Superior temporal gyrus (tissue), 1 donor: ENCODE measurements at regions not wholly inside any gene's neighbourhood (a gene's known extent, or its start where the extent isn't known, plus 50 kb on each side); places are given as distances from the start of the nearest gene placed in this dataset.

Source experiments
- DNase-seq: peaks from one replicate; pipeline ENCODE4 v3.0.0-alpha.2; 2016; ENCODE audit errors: extremely low spot score

- DNase-seq: no peak
Measured at GRCh38 chr3:5428607-5429516, 241.4 kb downstream of the EDEM1 start.

- DNase-seq: no peak
Measured at GRCh38 chr3:5429517-5429890, 242.0 kb downstream of the EDEM1 start.

GRCh38 chr3:5430701-5431100 is 243.2 kb downstream of the EDEM1 start:
- no peak for DNase-seq

GRCh38 chr3:5431146-5431545 is 243.6 kb downstream of the EDEM1 start:
- no peak for DNase-seq

- no peak for DNase-seq
Measured at GRCh38 chr3:5431811-5432378, 244.4 kb downstream of the EDEM1 start.

- DNase-seq: no peak
Measured at GRCh38 chr3:5437296-5437782, 249.8 kb downstream of the EDEM1 start.

- no peak for DNase-seq
Measured at GRCh38 chr3:5437783-5438323, 250.3 kb downstream of the EDEM1 start.

- DNase-seq: no peak
Measured at GRCh38 chr3:5441401-5441800, 253.9 kb downstream of the EDEM1 start.

- DNase-seq: no peak
Measured at GRCh38 chr3:5442106-5442785, 254.7 kb downstream of the EDEM1 start.

GRCh38 chr3:5442786-5443138 is 255.3 kb downstream of the EDEM1 start:
- DNase-seq: no peak

- no peak for DNase-seq
Measured at GRCh38 chr3:5444253-5444652, 256.7 kb downstream of the EDEM1 start.

- no peak for DNase-seq
Measured at GRCh38 chr3:5445676-5446201, 258.2 kb downstream of the EDEM1 start.

GRCh38 chr3:5448246-5448645 is 260.7 kb downstream of the EDEM1 start:
- no peak for DNase-seq

- no peak for DNase-seq
Measured at GRCh38 chr3:5448816-5449215, 261.3 kb downstream of the EDEM1 start.

GRCh38 chr3:5456199-5456598 is 268.7 kb downstream of the EDEM1 start:
- no peak for DNase-seq

GRCh38 chr3:5458526-5458925 is 271.0 kb downstream of the EDEM1 start:
- DNase-seq: no peak

GRCh38 chr3:5462086-5462485 is 274.6 kb downstream of the EDEM1 start:
- DNase-seq: no peak

GRCh38 chr3:5463991-5464390 is 276.5 kb downstream of the EDEM1 start:
- DNase-seq: no peak

GRCh38 chr3:5464649-5465048 is 277.1 kb downstream of the EDEM1 start:
- no peak for DNase-seq

GRCh38 chr3:5465183-5465582 is 277.7 kb downstream of the EDEM1 start:
- no peak for DNase-seq

GRCh38 chr3:5466065-5466464 is 278.6 kb downstream of the EDEM1 start:
- no peak for DNase-seq

GRCh38 chr3:5466717-5467116 is 279.2 kb downstream of the EDEM1 start:
- no peak for DNase-seq
